RWPE2 (cell line): ENCODE measurements at regions not wholly inside any gene's neighbourhood (a gene's known extent, or its start where the extent isn't known, plus 50 kb on each side); places are given as distances from the start of the nearest gene placed in this dataset.

Experiments
- ATAC-seq: fragments of 200-7000 bp; cut with Tn5 transposase; 3 replicates; pipeline ENCODE4 v1.9.1; 2021; ENCODE audit warnings: low read depth
- DNase-seq: peaks from one replicate; pipeline ENCODE4 v3.0.0-alpha.2; 2020; ENCODE audit warnings: low spot score
- H3K27ac ChIP-seq: fragments of 450-650 bp; 2 replicates; pipeline ENCODE4 v1.5.1; 2017; ENCODE audit warnings: mild to moderate bottlenecking; ENCODE audit not compliant: poor library complexity, severe bottlenecking
- H3K27me3 ChIP-seq: fragments of 250-450 bp; sonication (Bioruptor Pico); 2 replicates; pipeline ENCODE4 v1.5.1; 2021; ENCODE audit warnings: mild to moderate bottlenecking, moderate library complexity; ENCODE audit not compliant: insufficient read depth, poor library complexity, severe bottlenecking
- H3K36me3 ChIP-seq: fragments of 250-450 bp; sonication (Bioruptor Pico); 2 replicates; pipeline ENCODE4 v1.5.1; 2020; ENCODE audit warnings: low read depth, mild to moderate bottlenecking, moderate library complexity
- H3K4me1 ChIP-seq: fragments of 250-450 bp; sonication (Bioruptor Pico); 2 replicates; pipeline ENCODE4 v1.5.1; 2021; ENCODE audit warnings: mild to moderate bottlenecking, moderate library complexity; ENCODE audit not compliant: insufficient read depth, poor library complexity, severe bottlenecking
- H3K4me3 ChIP-seq: fragments of 250-450 bp; sonication (Bioruptor Pico); 2 replicates; pipeline ENCODE4 v1.5.1; 2021; ENCODE audit warnings: mild to moderate bottlenecking, moderate library complexity; ENCODE audit not compliant: severe bottlenecking
- H3K9me3 ChIP-seq: fragments of 250-450 bp; sonication (Bioruptor Pico); 2 replicates; pipeline ENCODE4 v1.5.1; 2021; ENCODE audit warnings: mild to moderate bottlenecking, moderate library complexity; ENCODE audit not compliant: severe bottlenecking
- CTCF ChIP-seq: fragments of 450-650 bp; IDR thresholded peaks from one replicate; pipeline ENCODE4 v1.5.1; 2017; ENCODE audit warnings: mild to moderate bottlenecking, moderate library complexity; ENCODE audit not compliant: poor library complexity, severe bottlenecking

DNA sequence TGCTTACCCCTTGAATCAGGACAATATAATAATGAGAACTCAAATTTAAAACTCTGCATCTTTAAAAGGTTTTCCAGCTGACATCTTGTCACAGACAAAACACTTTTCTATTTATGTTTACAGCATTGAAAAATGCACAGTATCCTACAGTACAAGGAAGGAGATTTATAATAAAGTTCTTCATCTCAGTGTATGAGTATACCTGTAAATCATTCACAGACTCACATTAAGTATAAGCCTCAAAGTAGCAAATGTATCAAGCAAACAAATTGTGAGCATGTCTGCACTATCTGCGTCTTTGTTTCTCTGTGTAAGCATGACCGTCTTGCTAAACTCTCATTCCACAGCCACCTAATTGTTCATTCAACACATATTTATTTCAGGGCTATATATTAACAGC, 52.8 kb downstream of the PPP1R2C start:
- ATAC-seq (no peak), DNase-seq (no peak)
- TF ChIP-seq CTCF: no peak
- Histone ChIP-seq H3K36me3 (no peaks in the 10 kb centered on the region), H3K9me3 (no peaks in the 10 kb centered on the region), H3K4me3 (no peak overlapping the region), H3K4me1 (no peaks in the 10 kb centered on the region), H3K27me3 (no peaks in the 10 kb centered on the region), H3K27ac (no peak overlapping the region)

- Histone ChIP-seq H3K4me3 (no peak overlapping the region), H3K36me3 (no peaks in the 10 kb centered on the region), H3K9me3 (no peaks in the 10 kb centered on the region), H3K27ac (no peak overlapping the region), H3K4me1 (no peaks in the 10 kb centered on the region), H3K27me3 (no peaks in the 10 kb centered on the region)
- TF ChIP-seq CTCF: no peak
- DNase-seq (no peak), ATAC-seq (no peak)
These were observed 57.8 kb downstream of the PPP1R2C start for GRCh38 chrX:42720209-42720608.

- Histone ChIP-seq H3K27me3 (no peaks in the 10 kb centered on the region), H3K27ac (no peak overlapping the region), H3K4me3 (no peak overlapping the region), H3K36me3 (no peaks in the 10 kb centered on the region), H3K4me1 (no peaks in the 10 kb centered on the region), H3K9me3 (no peaks in the 10 kb centered on the region)
- ATAC-seq (no peak), DNase-seq (no peak)
- TF ChIP-seq CTCF: peak; percentile 33
These were observed 62.2 kb downstream of the PPP1R2C start for GRCh38 chrX:42715701-42716262.

GRCh38 chrX:42714981-42715700, 62.8 kb downstream of the PPP1R2C start:
- H3K36me3 ChIP-seq: no peaks in the 10 kb centered on the region
- ATAC-seq: peak; percentile 66
- TF ChIP-seq CTCF: peak; percentile 47
- H3K27me3 ChIP-seq: no peaks in the 10 kb centered on the region
- H3K9me3 ChIP-seq: no peaks in the 10 kb centered on the region
- no peak overlapping the region for H3K4me3 ChIP-seq
- no peak overlapping the region for H3K27ac ChIP-seq
- no peak for DNase-seq
- H3K4me1 ChIP-seq: no peaks in the 10 kb centered on the region

GRCh38 chrX:42710452-42710851, 67.5 kb downstream of the PPP1R2C start:
- no peaks in the 10 kb centered on the region for H3K36me3 ChIP-seq
- no peaks in the 10 kb centered on the region for H3K9me3 ChIP-seq
- ATAC-seq: no peak
- H3K4me3 ChIP-seq: no peak overlapping the region
- no peaks in the 10 kb centered on the region for H3K4me1 ChIP-seq
- DNase-seq: no peak
- TF ChIP-seq CTCF: no peak
- no peaks in the 10 kb centered on the region for H3K27me3 ChIP-seq
- H3K27ac ChIP-seq: no peak overlapping the region
